HG03460 (cell line): ENCODE measurements at regions not wholly inside any gene's neighbourhood (a gene's known extent, or its start where the extent isn't known, plus 50 kb on each side); places are given as distances from the start of the nearest gene placed in this dataset.
"Not testable (repeated sequence)": the region's sequence is repeated elsewhere in the genome, so short reads cannot be mapped to it uniquely, and the experiment has no call there.

Source experiments
- ATAC-seq: cut with Tn5 transposase; IDR thresholded peaks from one replicate; pipeline ENCODE4 v1.9.1; 2021; ENCODE audit not compliant: unreplicated experiment

DNA sequence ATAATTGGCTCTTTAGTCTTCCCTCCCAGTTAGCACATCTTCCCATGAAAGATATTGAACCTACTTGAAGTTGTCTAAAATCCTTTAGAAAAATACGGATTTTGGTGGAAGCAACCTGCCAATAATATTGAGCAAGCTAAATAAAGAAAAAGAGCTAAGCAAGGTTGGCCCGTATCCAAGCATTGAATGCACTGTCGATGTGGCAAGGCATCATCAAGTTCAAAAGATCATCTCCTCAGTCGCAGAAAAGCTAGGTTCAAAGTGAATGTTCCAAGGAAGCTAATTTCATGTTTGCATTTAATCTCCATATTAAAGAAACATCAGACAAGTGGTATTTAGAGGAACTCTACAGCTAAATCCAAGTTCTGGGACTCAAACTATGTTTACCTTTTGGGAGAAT is 206.0 kb downstream of the MTERF1 start:
- ATAC-seq = no peak

DNA sequence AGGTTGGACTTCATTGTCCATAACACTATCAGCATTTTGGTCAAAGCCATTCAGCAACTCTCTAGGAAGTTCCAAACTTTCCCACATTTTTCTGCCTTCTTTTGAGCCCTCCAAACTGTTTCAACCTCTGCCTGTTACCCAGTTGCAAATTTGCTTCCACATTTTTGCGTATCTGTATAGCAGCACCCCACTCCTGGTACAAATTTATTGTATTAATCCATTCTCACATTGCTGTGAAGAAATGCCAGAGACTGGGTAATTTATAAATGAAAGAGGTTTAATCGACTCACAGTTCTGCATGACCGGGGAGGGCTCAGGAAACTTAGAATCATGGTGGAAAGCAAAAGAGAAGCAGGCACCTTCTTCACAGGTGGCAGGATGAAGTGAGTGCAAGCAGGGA is 198.8 kb downstream of the MTERF1 start:
- ATAC-seq = no peak

DNA sequence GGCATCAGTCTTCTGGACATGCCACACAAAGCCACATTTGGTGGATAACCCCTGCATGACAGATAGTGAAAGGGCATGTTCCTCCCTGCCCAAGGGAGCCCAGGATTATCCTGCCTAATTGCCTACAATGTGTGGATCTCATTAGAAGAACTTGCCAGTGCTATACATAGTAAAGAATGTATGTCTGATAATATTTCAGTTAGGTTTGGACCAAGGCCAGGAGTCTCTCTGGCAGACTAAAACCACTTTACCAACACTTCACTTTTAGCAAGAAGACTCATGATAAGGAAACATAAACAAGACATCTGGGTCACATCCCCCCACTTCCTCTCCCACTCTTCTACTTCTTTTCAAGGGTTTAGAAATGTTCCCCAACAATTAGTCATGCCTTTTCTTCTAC is 196.7 kb downstream of the MTERF1 start:
- no peak for ATAC-seq

DNA sequence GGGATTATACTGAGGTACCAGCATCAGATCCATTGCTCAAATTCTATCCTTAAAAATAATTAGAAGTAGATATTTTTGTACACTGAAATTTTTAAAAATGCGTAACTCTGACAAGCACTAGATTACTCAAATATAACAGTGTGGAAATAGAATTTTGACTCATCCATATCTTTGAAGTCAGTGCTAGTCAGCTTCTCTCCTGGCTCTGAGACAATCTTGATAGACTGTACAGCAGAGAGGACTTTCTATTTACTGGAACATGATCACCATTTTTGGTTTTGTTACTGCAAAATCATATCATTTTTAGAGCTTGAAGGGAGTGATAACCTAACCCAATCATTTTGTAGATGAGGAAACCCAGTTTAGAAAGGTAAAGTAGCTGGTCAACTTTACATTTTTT is 195.0 kb downstream of the MTERF1 start:
- no peak for ATAC-seq

DNA sequence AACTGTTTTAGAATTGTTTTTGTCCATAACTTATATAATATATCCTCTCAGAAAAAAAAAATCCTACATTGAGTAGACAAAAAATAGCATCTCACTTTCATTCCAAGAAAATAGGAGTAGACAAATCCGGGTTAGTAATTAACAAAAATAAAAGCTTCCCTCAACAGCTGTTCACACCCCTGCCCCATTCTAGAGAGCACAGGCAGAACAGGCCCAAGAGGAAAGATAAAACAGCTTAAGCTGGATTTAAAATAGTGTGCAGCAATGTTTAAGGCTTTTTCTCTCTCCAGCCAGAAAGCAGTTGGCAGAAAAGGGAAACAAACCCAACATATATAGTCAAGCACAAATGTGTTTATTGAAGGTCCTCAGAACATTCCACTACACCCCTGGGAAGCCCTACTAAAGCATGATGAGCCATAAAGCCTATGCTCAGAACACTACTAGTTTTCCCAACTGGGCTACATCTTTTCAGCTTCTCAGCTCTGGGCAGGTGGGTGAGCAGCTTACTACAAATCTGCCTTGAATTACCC is 189.9 kb downstream of the MTERF1 start:
- no peak for ATAC-seq

DNA sequence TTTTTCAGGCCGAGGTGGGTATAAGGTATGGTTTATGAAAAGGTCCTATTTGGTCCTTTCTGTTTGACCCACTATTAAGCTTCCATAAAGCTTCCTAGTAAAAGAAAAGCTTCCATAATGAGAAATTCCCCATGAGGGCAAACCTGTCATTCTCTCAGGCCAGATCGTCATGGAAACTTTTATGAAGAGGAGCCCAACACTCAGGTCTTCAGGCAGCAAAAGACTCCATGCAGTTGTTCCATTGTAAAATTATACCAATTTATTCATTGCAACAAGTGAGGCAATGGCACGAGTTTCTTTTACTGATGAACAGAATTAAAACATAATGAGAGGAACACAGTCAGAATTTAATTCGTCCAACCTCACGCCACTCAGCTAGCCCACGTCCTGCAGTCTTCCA is 188.6 kb downstream of the MTERF1 start:
- ATAC-seq = no peak

DNA sequence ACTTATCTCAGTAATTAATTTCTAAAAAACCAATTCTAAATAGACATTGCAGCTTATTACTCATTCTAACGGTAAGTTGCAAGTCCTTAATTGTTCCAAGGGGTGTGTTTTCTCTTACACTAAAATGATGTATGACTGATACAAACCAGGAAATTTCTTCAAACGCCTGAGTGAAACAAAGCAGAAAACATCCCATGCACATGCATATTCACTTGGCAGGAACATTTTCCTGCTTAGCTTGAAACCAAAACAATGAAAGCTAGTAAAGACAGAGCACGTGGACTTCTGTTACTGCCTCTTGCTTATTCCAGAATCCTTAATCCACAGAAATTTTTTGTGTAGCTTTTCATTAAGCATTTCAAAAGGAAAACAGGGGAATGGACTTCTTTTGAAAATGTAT is 187.7 kb downstream of the MTERF1 start:
- ATAC-seq = no peak

DNA sequence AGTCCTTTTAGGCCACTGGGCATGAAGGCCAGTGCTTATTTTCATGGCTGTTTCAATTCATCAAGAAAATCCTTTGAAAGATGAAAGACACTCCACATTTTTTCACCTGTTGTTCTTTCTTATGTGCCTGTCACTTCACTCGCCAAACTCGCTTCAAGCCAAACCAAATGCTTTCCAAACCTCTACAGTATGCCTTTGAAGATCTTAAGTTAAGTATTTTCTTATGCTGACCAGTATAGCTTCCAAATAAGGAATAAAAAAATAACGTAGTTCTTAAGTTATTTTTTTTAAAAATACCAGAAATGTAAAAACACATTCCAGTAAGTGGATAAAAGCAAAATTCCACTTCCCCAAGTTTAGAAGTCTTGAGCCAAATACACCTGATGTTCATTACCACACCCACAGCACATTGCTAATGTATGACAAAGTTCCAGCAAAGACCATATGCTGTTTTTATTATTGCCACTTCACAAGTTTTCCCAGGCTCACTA is 186.1 kb downstream of the MTERF1 start:
- no peak for ATAC-seq

DNA sequence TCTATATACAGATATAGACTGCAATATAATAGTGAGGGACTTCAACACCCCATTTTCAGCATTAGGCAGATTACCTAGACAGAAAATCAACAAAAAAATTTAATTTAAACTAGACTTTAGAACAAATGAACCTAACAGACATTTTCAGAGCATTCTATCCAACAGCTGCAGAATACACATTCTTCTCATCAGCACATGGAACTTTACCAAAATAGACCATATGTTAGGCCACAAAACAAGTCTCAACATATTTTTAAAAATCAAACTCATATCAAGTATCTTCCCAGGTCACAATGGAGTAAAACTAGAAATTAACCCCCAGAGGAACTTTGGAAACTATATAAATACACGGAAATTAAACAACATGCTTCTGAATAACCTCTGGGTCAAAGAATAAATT is 169.6 kb downstream of the MTERF1 start:
- no peak for ATAC-seq

DNA sequence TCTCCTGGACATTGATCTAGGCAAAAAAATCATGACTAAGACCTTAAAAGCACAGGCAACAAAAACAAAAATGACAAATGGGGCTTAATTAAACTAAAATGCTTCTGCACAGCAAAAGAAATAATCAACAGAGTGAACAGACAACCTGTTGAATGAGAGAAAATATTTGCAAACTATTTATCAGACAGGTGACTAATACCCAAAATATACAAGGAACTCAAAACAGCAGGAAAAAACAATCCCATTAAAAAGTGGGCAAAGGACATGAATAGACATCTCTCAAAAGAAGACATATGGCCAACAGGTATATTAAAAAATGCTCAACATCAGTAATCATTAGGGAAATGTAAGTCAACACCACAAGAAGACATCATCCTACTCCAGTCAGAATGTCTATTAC is 166.8 kb downstream of the MTERF1 start:
- ATAC-seq = no peak

DNA sequence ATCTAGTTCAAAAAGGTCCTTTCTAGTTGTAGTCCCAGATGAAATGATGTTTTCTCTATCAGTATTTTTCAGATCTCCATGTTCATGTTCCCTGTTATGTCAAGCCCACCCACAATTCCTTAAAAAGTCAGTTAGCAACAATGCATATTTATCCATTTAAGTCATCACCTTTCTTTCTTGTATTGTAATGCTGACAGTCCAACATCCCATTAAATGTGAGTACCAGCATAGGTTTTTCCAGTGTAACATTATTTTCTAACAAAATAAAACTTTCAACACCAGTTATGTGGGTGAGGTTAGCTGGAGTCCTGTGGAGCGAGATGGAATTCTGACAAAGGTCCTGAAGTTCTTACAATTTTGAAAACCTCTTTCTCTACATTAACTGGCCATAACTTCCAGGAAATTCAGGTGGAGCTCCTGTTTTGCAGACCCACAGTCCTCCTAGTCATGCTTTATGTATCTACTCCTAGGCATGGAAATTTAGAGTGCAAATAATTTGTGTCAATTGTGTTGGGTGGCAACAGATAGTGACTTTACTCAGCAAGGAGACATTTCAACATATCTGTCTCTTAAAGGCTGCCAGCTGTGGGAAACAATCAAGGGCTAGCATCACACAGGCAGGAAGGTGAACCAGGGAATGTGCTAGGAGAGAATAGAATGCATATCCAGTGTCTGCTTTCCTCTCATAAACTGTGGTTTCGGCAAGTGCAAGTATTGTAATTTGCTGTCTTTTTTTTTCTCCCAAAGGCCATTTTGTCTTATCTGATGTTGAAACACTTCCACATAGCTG is 162.6 kb downstream of the MTERF1 start:
- ATAC-seq = no peak

DNA sequence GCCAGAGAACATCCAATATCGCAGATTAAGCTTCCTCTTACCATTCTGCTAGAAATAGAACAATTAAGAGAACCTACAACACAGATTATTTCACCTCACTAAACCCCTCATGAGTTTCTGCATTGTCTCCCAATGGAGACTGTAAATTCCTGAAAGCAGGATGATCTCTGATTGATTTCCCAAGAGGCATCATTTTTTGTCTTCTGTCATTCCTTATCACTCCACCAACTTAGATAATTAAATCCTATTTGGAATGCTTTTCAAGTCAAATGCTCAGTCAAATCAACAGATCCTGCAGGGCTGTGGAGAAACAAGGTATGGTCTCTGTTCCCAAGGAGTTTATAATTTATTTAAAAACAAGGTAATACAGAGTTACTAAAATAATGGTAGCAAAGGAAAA is 161.5 kb downstream of the MTERF1 start:
- ATAC-seq = no peak

DNA sequence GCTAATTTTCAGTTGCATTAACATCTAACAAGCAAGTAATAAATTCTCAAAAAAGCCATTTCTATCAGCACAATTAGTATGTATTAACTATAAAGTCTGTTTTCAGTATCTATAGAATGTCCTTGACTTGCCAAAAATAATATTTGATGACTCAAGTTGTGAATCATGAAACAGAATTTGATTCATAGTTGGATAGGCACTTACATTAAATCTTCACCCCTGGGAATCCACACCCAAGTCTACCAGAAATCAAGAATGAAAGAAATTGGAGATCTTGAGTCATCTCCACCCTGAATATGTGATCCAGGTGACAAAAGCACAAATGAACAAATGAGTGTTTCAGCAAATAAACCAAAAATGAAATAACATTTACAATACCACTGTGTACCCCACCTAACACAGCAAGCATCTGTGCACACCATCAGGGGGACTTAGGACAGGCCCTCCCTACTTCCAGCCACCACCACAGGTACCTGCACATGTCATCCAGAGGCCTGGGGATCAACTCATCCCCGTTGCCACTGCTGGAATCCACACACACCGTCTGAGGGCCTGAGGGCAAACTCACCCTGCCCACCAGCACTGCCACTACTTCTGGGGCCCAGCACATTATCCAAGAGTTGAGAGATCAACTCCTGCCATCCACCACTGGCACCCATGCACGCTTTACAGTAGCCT is 160.1 kb downstream of the MTERF1 start:
- ATAC-seq = no peak

DNA sequence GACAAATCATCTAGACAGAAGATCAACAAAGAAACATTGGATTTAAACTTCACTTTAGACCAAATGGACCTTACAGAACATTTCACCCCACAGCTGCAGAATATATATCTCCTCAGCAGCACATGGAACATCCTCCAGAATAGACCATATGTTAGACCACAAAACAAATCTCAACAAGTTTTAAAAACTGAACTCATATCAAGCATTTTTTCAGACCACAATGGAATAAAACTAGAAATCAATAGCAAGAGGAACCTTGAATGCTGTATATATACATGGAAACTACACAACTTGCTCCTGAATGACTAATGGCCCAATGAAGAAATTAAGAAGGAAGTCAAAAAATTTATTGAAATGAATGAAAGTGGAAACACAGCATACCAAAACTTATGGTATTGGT is 157.7 kb downstream of the MTERF1 start:
- ATAC-seq = no peak

DNA sequence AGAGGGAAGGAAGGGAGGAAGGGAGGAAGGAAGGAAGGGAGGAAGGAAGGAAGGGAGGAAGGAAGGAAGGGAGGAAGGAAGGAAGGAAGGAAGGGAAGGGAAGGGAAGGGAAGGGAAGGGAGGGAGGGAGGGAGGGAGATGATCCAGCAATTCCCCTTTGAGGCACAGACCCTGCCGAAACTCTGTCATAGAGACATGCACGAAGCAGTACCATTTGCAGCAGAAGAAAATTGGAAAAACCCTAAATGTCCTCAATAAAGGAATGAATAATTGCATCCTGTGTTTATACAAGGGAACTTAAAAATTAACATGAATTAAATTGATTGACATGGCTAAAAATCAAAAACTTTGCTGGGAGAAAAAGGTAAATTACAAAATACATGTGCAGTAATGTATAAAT is 151.5 kb downstream of the MTERF1 start:
- not testable (repeated sequence) for ATAC-seq

DNA sequence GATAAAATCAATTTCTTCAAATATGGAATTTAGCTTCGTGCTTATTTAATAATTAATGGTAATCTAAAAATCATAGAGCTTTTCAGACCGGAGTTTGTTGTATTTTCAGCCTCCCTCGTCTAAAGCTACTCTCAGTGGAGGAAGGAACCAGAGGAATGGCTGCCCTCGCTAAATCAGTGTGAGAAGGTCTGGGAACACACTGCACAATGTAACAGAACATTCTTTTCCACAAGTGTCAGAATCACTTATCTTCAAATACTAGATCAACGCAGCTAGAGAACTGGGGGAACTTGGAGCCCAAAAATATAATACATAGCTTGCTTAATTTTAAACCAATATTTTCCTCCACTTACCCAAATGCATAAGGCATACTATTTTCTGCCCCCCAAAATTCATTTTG is 148.5 kb downstream of the MTERF1 start:
- no peak for ATAC-seq

DNA sequence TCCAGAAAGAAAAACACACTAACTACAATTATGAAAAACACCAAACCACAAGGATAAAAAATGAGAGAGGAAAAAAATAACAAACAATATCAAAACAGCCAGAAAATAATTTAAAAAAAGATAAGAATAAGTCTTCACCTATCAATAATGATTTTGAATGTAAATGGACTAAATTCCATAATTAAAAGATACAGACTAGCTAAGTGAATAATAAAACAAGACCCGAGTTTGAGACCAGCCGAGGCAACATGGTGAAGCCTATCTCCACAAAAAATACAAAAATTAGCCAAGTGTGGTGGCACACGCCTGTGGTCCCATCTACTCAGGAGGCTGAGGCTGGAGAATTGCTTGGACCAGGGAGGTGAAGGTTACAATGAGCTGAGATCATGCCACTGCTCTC is 131.1 kb downstream of the MTERF1 start:
- ATAC-seq = no peak

DNA sequence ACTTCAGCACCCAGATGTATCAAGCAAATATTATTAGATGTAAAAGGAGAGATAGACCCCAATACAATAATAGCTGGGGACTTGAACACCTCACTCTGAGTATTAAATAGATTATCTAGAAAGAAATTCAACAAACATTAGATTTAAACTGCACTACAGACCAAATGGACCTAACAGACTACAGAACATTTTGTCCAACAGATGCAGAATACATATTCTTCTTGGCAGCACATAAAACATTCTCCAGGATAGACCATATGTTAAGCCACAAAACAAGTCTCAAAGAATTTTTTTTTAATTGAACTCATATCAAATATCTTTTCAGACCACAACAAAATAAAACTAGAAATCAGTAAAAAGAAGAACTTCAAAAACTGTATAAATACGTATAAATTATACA is 130.4 kb downstream of the MTERF1 start:
- ATAC-seq = no peak

DNA sequence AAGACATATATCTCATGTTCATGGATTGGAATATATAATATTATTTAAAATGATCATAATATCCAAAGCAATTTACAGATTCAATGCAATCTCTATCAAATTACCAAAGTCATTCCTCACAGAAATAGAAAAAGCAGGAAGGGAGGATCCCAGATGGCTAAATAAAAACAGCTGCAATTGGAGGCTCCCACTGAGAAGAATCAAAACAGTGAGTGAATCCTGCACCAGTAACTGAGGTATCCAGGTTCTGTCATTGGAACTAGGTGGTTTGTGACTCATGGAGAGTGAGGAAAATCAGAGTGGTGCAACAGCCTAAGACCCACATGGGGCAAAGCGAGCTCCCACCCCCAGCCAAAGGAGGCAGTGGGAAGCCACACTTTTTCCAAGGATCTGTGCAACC is 128.4 kb downstream of the MTERF1 start:
- no peak for ATAC-seq

DNA sequence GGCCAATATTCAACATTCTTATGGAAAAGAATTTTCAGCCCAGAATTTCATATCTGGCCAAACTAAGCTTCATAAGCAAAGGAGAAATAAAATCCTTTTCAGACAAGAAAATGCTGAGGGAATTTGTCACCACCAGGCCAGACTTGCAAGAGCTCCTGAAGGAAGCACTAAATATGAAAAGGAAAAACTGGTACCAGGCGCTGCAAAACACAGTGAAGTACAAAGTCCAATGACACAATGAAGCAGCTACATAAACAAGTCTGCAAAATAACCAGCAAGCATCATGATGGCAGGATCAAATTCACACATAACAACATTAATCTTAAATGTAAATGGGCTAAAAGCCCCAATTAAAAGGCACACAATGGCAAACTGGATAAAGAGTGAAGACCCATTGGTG is 126.2 kb downstream of the MTERF1 start:
- not testable (repeated sequence) for ATAC-seq

DNA sequence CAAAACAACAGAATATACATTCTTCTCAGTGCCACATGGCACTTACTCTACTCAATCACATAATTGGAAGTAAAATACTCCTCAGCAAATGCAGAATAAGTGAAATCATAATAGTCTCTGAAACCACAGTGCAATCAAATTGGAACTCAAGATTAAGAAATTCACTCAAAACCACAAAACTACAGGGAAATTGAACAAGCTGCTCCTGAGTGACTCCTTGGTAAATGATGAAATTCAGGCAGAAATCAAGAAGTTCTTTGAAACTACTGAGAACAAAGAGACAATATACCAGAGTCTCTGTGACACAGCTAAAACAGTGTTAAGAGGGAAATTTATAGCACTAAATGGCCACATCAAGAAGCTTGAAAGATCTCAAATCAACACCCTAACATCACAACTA is 125.4 kb downstream of the MTERF1 start:
- ATAC-seq = not testable (repeated sequence)

DNA sequence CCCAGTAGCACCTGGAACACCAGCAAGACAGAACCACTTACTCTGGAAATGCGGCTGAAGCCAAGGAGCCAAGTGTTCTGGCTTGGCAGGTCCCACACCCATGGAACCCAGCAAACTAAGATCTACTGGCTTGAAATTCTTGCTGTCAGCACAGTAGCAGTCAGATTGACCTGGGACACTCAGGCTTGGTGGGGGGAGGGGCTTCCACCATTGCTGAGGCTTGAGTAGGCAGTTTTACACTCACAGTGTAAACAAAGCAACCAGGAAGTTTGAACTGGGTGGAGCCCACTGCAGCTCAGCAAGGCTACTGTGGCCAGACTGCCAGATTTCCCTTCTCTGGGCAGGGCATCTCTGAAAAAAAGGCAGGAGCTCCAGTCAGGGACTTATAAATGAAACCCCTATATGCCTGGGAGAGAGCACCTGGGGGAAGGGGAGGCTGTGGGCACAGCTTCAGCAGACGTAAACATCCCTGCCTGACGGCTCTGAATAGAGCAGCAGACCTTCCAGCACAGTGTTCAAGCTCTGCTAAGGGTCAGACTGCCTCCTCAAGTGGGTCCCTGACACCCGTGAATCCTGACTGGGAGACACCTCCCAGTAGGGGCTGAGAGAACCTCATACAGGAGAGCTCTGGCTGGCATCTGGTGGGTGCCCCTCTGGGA is 121.2 kb downstream of the MTERF1 start:
- no peak for ATAC-seq
